CD4-positive, alpha-beta T cell (primary cell): ENCODE measurements at regions not wholly inside any gene's neighbourhood (a gene's known extent, or its start where the extent isn't known, plus 50 kb on each side); places are given as distances from the start of the nearest gene placed in this dataset.

Experiments
- ATAC-seq: fragments of 200-7000 bp; cut with Tn5 transposase; one replicate; pipeline ENCODE4 v1.10.0; 2022; ENCODE audit warnings: mild to moderate bottlenecking; ENCODE audit not compliant: poor library complexity
- CTCF ChIA-PET: fragments of 350-600 bp; sonication (Branson Sonifier 250); formaldehyde crosslinking; loops from one replicate; lab custom pipeline; 2021; ENCODE audit warnings: antibody characterized with exemption, inconsistent platforms; lab: Charles Lee
- POLR2A ChIA-PET: fragments of 350-600 bp; sonication (Branson Sonifier 250); formaldehyde crosslinking; loops from one replicate; lab custom pipeline; 2021; ENCODE audit warnings: antibody characterized with exemption, inconsistent platforms; lab: Charles Lee
- DNase-seq, 14 experiments: peaks; one replicate each; pipeline ENCODE4 v3.0.0-alpha.2; 2013 to 2020; ENCODE audit warnings: mixed read lengths in 2 of 14
- H3K27ac ChIP-seq, 2 donors: one replicate each; pipeline versions ENCODE4 v1.5.1 to v1.7.0; 2013; ENCODE audit warnings: low read length in 2 of 2, low read depth in 1 of 2, mild to moderate bottlenecking in 1 of 2
- H3K27me3 ChIP-seq, 2 experiments: 1 replicate in 1 of 2; 2 replicates in 1 of 2; pipeline versions ENCODE4 v1.6.1 to v1.7.0; 2013; ENCODE audit warnings: low read length in 2 of 2, control low read depth in 1 of 2, mild to moderate bottlenecking in 1 of 2, moderate library complexity in 1 of 2; ENCODE audit not compliant: insufficient read depth in 2 of 2, control insufficient read depth in 1 of 2
- H3K36me3 ChIP-seq: one replicate; pipeline ENCODE4 v1.6.1; 2013; ENCODE audit warnings: low read length, control low read depth; ENCODE audit not compliant: insufficient read depth
- H3K4me1 ChIP-seq: one replicate; pipeline ENCODE4 v1.6.1; 2013; ENCODE audit warnings: low read length, control low read depth; ENCODE audit not compliant: insufficient read depth
- H3K4me3 ChIP-seq: one replicate; pipeline ENCODE4 v1.5.1; 2013; ENCODE audit warnings: mild to moderate bottlenecking, low read length, moderate library complexity
- H3K9me3 ChIP-seq, 2 experiments: 1 replicate in 1 of 2; 2 replicates in 1 of 2; pipeline versions ENCODE4 v1.6.1 to v1.7.0; 2013; ENCODE audit warnings: low read length in 2 of 2, mild to moderate bottlenecking in 2 of 2, control low read depth in 1 of 2, moderate library complexity in 1 of 2; ENCODE audit not compliant: control insufficient read depth in 1 of 2, insufficient read depth in 1 of 2
- H3K27ac Mint-ChIP-seq: one replicate; pipeline ENCODE4 v1.8.0; 2020; ENCODE audit warnings: mixed read lengths
- H3K27me3 Mint-ChIP-seq: one replicate; pipeline ENCODE4 v1.8.0; 2021; ENCODE audit warnings: mixed read lengths
- H3K36me3 Mint-ChIP-seq: one replicate; pipeline ENCODE4 v1.8.0; 2021; ENCODE audit warnings: low read depth, mixed read lengths
- H3K4me1 Mint-ChIP-seq: one replicate; pipeline ENCODE4 v1.8.0; 2021; ENCODE audit warnings: low read depth, mixed read lengths
- H3K4me3 Mint-ChIP-seq: one replicate; pipeline ENCODE4 v1.8.0; 2020; ENCODE audit warnings: mild to moderate bottlenecking, mixed read lengths
- H3K9me3 Mint-ChIP-seq: one replicate; pipeline ENCODE4 v1.8.0; 2020; ENCODE audit warnings: mixed read lengths
- intact Hi-C, 2 experiments: fragments of 100-400 bp; cut with DNase I in 1 of 2; cut with micrococcal nuclease in 1 of 2; formaldehyde crosslinking; loops; one replicate each; pipeline versions ENCODE4 v1.15.1 to v1.9.0; 2023 to 2025; cut with DNase I, micrococcal nuclease
- TF ChIP-seq, protein P1 (sequence below): fragments of 200-600 bp; IDR thresholded peaks from one replicate; pipeline ENCODE4 v1.8.0; 2022; ENCODE audit warnings: antibody characterized with exemption, mild to moderate bottlenecking

DNA sequence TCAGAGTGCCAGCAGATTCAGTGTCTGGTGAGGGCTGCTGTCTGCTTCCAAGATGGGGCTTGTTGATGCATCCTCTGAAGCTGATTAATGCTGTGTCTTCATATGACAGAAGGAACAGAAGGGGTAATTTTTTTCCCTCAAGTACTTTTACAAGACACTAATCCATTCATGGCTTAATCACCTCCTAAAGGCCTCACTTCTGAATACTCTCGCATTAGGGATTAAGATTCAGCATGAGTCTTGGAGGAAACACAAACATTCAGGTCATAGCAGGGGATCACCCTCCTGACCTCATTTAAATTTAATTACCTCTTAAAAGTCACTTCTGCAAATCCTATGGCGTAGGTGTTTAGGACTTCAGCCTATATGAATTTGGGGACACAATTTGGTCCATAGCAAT is 1145.5 kb upstream of the PCDH10 start:
- H3K36me3 Mint-ChIP-seq, result no peaks in the 10 kb centered on the region
- TF ChIP-seq, protein P1, sequence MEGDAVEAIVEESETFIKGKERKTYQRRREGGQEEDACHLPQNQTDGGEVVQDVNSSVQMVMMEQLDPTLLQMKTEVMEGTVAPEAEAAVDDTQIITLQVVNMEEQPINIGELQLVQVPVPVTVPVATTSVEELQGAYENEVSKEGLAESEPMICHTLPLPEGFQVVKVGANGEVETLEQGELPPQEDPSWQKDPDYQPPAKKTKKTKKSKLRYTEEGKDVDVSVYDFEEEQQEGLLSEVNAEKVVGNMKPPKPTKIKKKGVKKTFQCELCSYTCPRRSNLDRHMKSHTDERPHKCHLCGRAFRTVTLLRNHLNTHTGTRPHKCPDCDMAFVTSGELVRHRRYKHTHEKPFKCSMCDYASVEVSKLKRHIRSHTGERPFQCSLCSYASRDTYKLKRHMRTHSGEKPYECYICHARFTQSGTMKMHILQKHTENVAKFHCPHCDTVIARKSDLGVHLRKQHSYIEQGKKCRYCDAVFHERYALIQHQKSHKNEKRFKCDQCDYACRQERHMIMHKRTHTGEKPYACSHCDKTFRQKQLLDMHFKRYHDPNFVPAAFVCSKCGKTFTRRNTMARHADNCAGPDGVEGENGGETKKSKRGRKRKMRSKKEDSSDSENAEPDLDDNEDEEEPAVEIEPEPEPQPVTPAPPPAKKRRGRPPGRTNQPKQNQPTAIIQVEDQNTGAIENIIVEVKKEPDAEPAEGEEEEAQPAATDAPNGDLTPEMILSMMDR, result no peak
- ATAC-seq (no peak), DNase-seq (no peak)
- H3K4me3 Mint-ChIP-seq, result no peak overlapping the region
- H3K9me3 Mint-ChIP-seq, result peaks cover 3% of the 10 kb centered on the region
- POLR2A ChIA-PET, result no interaction called here
- CTCF ChIA-PET, result no interaction called here
- no peaks in the 10 kb centered on the region for H3K4me1 ChIP-seq
- intact Hi-C loops, result no loop called here
- H3K27ac ChIP-seq, result no peak overlapping the region
- no peaks in the 10 kb centered on the region for H3K27me3 ChIP-seq
- no peak overlapping the region for H3K4me3 ChIP-seq
- peaks cover 0 to 5% of the 10 kb centered on the region in 2 experiments for H3K9me3 ChIP-seq
- no peaks in the 10 kb centered on the region for H3K27me3 Mint-ChIP-seq
- no peaks in the 10 kb centered on the region for H3K4me1 Mint-ChIP-seq
- H3K36me3 ChIP-seq, result no peaks in the 10 kb centered on the region
- no peak overlapping the region for H3K27ac Mint-ChIP-seq

DNA sequence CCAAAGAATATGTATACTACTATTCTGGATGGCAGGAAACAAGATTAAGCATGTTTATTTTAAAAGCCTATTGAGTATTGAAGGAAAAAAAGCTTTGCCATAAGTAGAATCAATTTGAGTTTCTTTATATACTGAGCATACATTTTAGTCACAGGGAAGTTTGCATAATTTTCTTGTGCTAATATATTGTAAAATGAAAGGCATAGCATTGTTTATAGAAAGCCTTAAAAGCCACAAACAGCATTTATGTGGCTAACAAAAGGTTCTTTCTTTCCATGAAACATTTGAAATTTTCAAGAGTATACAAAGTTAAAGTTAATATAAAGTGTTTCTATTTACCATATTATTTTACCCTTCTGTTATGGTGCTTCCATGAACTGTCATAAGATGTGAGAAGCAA is 1133.8 kb upstream of the PCDH10 start:
- Histone ChIP-seq H3K36me3 (no peaks in the 10 kb centered on the region), H3K4me3 (no peak overlapping the region), H3K4me1 (no peaks in the 10 kb centered on the region), H3K27me3 (no peaks in the 10 kb centered on the region), H3K27ac (no peak overlapping the region), H3K9me3 (peaks cover 0 to 8% of the 10 kb centered on the region in 2 experiments)
- CTCF ChIA-PET, result no interaction called here
- Mint-ChIP-seq H3K36me3 (no peaks in the 10 kb centered on the region), H3K27ac (no peak overlapping the region), H3K4me1 (no peaks in the 10 kb centered on the region), H3K27me3 (no peaks in the 10 kb centered on the region), H3K9me3 (no peaks in the 10 kb centered on the region), H3K4me3 (no peak overlapping the region)
- TF ChIP-seq, protein P1, result no peak
- POLR2A ChIA-PET, result no interaction called here
- ATAC-seq (no peak), DNase-seq (no peak)
- intact Hi-C loops, result no loop called here

- H3K9me3 ChIP-seq, result peaks cover 0 to 4% of the 10 kb centered on the region in 2 experiments
- no peak overlapping the region for H3K27ac Mint-ChIP-seq
- ATAC-seq (no peak), DNase-seq (no peak)
- no peaks in the 10 kb centered on the region for H3K36me3 ChIP-seq
- H3K27me3 ChIP-seq, result no peaks in the 10 kb centered on the region
- no peak overlapping the region for H3K4me3 ChIP-seq
- H3K4me3 Mint-ChIP-seq, result no peak overlapping the region
- TF ChIP-seq, protein P1, result no peak
- H3K4me1 Mint-ChIP-seq, result no peaks in the 10 kb centered on the region
- ChIA-PET CTCF (interaction anchor here (0.5 kb wide), 1 partner anchor 921 kb away, joined by 3 read pairs; no protein-coding TSS in a partner anchor), POLR2A (no interaction called here)
- no peaks in the 10 kb centered on the region for H3K27me3 Mint-ChIP-seq
- H3K36me3 Mint-ChIP-seq, result no peaks in the 10 kb centered on the region
- no peak overlapping the region for H3K27ac ChIP-seq
- H3K9me3 Mint-ChIP-seq, result no peaks in the 10 kb centered on the region
- H3K4me1 ChIP-seq, result no peaks in the 10 kb centered on the region
- intact Hi-C loops, result no loop called here
These were observed 1132.3 kb upstream of the PCDH10 start for GRCh38 chr4:132016703-132017350.
